ENCODE measurements at regions not wholly inside any gene's neighbourhood (a gene's known extent, or its start where the extent isn't known, plus 50 kb on each side); places are given as distances from the start of the nearest gene placed in this dataset.

DNA sequence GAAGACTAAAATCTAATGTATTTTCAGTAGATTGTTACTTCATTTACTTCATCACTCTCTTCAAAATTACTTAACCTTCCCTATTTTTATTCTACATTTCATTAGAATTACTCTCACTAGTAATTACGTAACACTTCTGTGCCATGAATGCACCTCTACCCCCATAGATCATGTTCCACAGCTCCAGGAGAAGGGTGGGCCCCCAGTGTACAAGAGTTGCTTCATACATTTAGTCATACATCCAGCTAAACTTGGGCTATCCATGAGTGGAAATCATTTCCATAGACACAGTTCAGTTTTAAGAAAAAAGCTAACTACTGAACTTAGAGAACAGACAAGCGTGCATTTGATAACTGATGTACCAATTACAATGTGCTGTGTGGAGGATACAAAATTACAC is 104.2 kb downstream of the HSFY1 start:
- no peak for TF ChIP-seq POLR2A (IDR thresholded peaks at IDR 0.05; ENCODE audit: low read length)
- TF ChIP-seq GATA1 (IDR thresholded peaks at IDR 0.05; ENCODE audit: low read depth, low read length), result no peak

All from erythroblast (primary cell).